K562 (cell line): ENCODE measurements at regions not wholly inside any gene's neighbourhood (a gene's known extent, or its start where the extent isn't known, plus 50 kb on each side); places are given as distances from the start of the nearest gene placed in this dataset.

Experiments used
- ATAC-seq: fragments of 200-7000 bp; cut with Tn5 transposase; 3 replicates; pipeline ENCODE4 v1.9.1; 2020; ENCODE audit warnings: moderate library complexity
- BruUV-seq: library from RNA; stranded (reverse); fragments of 400-500 nt; replicated peaks from 2 replicates; lab custom pipeline; 2021; lab: Mats Ljungman, UMichigan
- CTCF ChIA-PET: fragments of 300-600 bp; formaldehyde crosslinking; extraction: SDS; loops from one replicate; lab custom pipeline; 2021; ENCODE audit warnings: low intra/inter-chr PET ratio; lab: Yijun Ruan, JAX
- POLR2A ChIA-PET: fragments of 300-600, 350-650 bp; sonication (Branson Sonifier 250); formaldehyde crosslinking; extraction: SDS; loops from one replicate; lab custom pipeline; 2021; ENCODE audit warnings: antibody characterized with exemption, inconsistent platforms; lab: Yijun Ruan, JAX
- DNase-seq, 4 experiments: peaks; one replicate each; pipeline versions ENCODE4 v3.0.0 to v3.0.0-alpha.2; 2011 to 2018; ENCODE audit warnings: low spot score in 3 of 4, mixed read lengths in 3 of 4; ENCODE audit errors: extremely low read depth in 1 of 4
- FAIRE-seq: peaks from 2 replicates; lab custom pipeline; 2011; peaks lifted over from hg19 to GRCh38; lab: Jason Lieb, UNC
- H2AFZ ChIP-seq: 2 replicates; pipeline ENCODE4 v1.6.0; 2011; ENCODE audit warnings: low read depth, low read length, control low read depth, inconsistent platforms
- H3K27ac ChIP-seq: fragments of 200-600 bp; 3 replicates; pipeline ENCODE4 v1.8.0; 2011; ENCODE audit warnings: low read depth, mild to moderate bottlenecking, control low read depth, inconsistent platforms, low read length, moderate library complexity, mixed read lengths; ENCODE audit errors: extremely low read depth
- H3K27me3 ChIP-seq, 2 experiments: fragments of 300-600 bp in 1 of 2; 2 replicates in 1 of 2; 3 replicates in 1 of 2; pipeline versions ENCODE4 v1.6.0 to v1.8.0; 2011; ENCODE audit warnings: inconsistent platforms in 2 of 2, low read length in 2 of 2, mild to moderate bottlenecking in 1 of 2, mixed read lengths in 1 of 2, moderate library complexity in 1 of 2; ENCODE audit not compliant: control insufficient read depth in 2 of 2, insufficient read depth in 2 of 2
- H3K36me3 ChIP-seq: fragments of 300-600 bp; 3 replicates; pipeline ENCODE4 v1.8.0; 2011; ENCODE audit warnings: mild to moderate bottlenecking, low read length, inconsistent platforms; ENCODE audit not compliant: control insufficient read depth, insufficient read depth
- H3K4me1 ChIP-seq, 2 experiments: fragments of 200-600 bp in 1 of 2; replicated peaks in 1 of 2; 2 replicates in 1 of 2; 3 replicates in 1 of 2; pipeline versions ENCODE4 v1.5.1 to v1.8.0; 2011; ENCODE audit warnings: inconsistent platforms in 2 of 2, low read length in 2 of 2, mild to moderate bottlenecking in 1 of 2, mixed read lengths in 1 of 2, moderate library complexity in 1 of 2; ENCODE audit not compliant: control insufficient read depth in 2 of 2, insufficient read depth in 2 of 2
- H3K4me2 ChIP-seq: 2 replicates; pipeline ENCODE4 v1.6.1; 2011; ENCODE audit warnings: low read length, control low read depth, inconsistent platforms, mixed read lengths; ENCODE audit not compliant: insufficient read depth
- H3K4me3 ChIP-seq: fragments of 200-600 bp; sonication (generic), shearing (Covaris generic); 2 replicates; pipeline ENCODE4 v1.5.1; 2016; ENCODE audit warnings: control low read depth, inconsistent platforms
- H3K79me2 ChIP-seq: fragments of 200-600 bp; 3 replicates; pipeline ENCODE4 v1.8.0; 2011; ENCODE audit warnings: low read length, inconsistent platforms; ENCODE audit not compliant: control insufficient read depth, insufficient read depth
- H3K9ac ChIP-seq, 2 experiments: 2 replicates each; pipeline versions ENCODE4 v1.6.0 to v1.6.1; 2011; ENCODE audit warnings: low read depth in 2 of 2, low read length in 2 of 2, control low read depth in 1 of 2, inconsistent platforms in 1 of 2, mild to moderate bottlenecking in 1 of 2, mixed read lengths in 1 of 2; ENCODE audit not compliant: insufficient read depth in 1 of 2
- H3K9me1 ChIP-seq: one replicate; pipeline ENCODE4 v1.6.0; 2011; ENCODE audit warnings: inconsistent platforms, mild to moderate bottlenecking, low read length, moderate library complexity; ENCODE audit not compliant: control insufficient read depth, insufficient read depth
- H3K9me3 ChIP-seq: replicated peaks from 2 replicates; pipeline ENCODE4 v1.5.1; 2011; ENCODE audit warnings: low read depth, low read length, inconsistent platforms; ENCODE audit not compliant: control insufficient read depth, insufficient read depth
- H4K20me1 ChIP-seq: replicated peaks from 2 replicates; pipeline ENCODE4 v1.6.1; 2011; ENCODE audit warnings: low read length, inconsistent platforms, mixed read lengths; ENCODE audit not compliant: control insufficient read depth, insufficient read depth
- BACH1 ChIP-seq: fragments of 200-800 bp; sonication (Bioruptor generic); IDR thresholded peaks from 2 replicates; pipeline ENCODE4 v1.6.1; 2016; ENCODE audit warnings: missing genetic modification characterization, missing compliant biosample characterization
- E2F1 ChIP-seq: sonication (generic); formaldehyde crosslinking; IDR thresholded peaks from 2 replicates; pipeline ENCODE4 v1.8.1; 2023; ENCODE audit warnings: mild to moderate bottlenecking, missing genetic modification reagents, moderate library complexity
- FOXP1 ChIP-seq: sonication (generic); formaldehyde crosslinking; IDR thresholded peaks from 2 replicates; pipeline ENCODE4 v1.8.0; 2022; ENCODE audit warnings: mild to moderate bottlenecking, missing genetic modification reagents
- MCM2 ChIP-seq: fragments of 450-650 bp; IDR thresholded peaks from 2 replicates; pipeline ENCODE4 v1.6.1; 2017; ENCODE audit warnings: low read depth, mild to moderate bottlenecking
- MCM3 ChIP-seq: fragments of 450-650 bp; IDR thresholded peaks from 2 replicates; pipeline ENCODE4 v1.6.1; 2016
- NONO ChIP-seq, 2 experiments: fragments of 200-400 bp in 1 of 2; fragments of 450-650 bp in 1 of 2; formaldehyde crosslinking in 1 of 2; IDR thresholded peaks; 2 replicates each; pipeline ENCODE4 v1.6.1; 2017; ENCODE audit warnings: low read depth in 2 of 2, mild to moderate bottlenecking in 2 of 2, moderate library complexity in 2 of 2, low read length in 1 of 2
- PHF8 ChIP-seq: fragments of 200-600 bp; sonication (generic); IDR thresholded peaks from 2 replicates; pipeline ENCODE4 v1.6.1; 2012; ENCODE audit warnings: mixed run types, mild to moderate bottlenecking, inconsistent platforms, low read length, moderate library complexity, borderline replicate concordance
- RCOR1 ChIP-seq, 2 experiments: IDR thresholded peaks; 2 replicates each; pipeline ENCODE4 v1.6.1; 2012; ENCODE audit warnings: low read depth in 2 of 2, low read length in 2 of 2, borderline replicate concordance in 1 of 2, improper control_type of control experiment in 1 of 2
- SMARCE1 ChIP-seq: fragments of 450-650 bp; IDR thresholded peaks from 2 replicates; pipeline ENCODE4 v1.7.1; 2016; ENCODE audit warnings: mild to moderate bottlenecking
- ZHX1 ChIP-seq: fragments of 150-350 bp; conservative IDR thresholded peaks from 2 replicates; pipeline ENCODE4 v1.6.1; 2014; ENCODE audit warnings: low read length
- WGBS: fragments of 100-300 bp; shearing (Covaris generic); methylation state at CpG from one replicate; pipeline ENCODE4 v1.1.6; 2016; ENCODE audit warnings: low coverage, mixed read lengths; ENCODE audit not compliant: insufficient coverage; ENCODE audit errors: missing lambda C conversion rate; 5-methylcytosine and 5-hydroxymethylcytosine counted together
- in situ Hi-C: fragments of 300-500 bp; cut with MboI; formaldehyde crosslinking; loops from 4 replicates; pipeline ENCODE4 v1.15.0; 2018; ENCODE audit warnings: inconsistent platforms, mixed read lengths
- intact Hi-C: fragments of 100-400 bp; cut with micrococcal nuclease; formaldehyde crosslinking; loops from 2 replicates; pipeline ENCODE4 v1.14.2; 2022

DNA sequence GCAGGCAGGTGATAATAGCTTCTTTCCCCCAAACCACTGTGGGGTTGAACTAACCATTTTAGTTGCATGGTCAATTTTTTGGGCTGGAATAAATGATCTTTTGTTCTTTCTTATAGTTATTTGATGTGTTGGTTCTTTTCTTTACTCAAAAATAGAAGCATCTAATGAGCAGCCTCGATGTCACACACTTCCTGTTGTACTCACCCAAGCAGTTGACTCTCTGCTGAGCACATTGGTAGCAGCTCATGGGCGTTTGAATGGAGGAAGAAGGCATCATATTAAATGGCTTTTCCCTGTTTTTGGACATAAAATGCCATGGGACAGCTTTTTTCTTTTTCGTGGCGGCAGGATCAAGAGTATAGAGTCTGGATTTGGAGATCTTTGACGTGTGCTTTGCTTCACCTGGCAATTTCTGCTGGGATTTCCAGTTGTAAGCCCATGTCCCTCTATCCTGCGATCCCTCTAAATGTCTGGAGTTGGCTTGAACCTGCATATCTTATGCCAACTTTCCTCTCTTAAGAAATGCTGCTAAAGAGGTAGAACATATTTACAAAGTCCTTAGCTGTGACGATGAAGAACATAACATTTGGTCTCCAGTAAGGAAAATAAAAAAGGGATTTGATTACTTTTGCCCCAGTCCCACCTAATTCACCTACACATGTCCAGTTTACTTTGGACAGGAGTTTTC lies 268.3 kb downstream of the PRL start:
- Histone ChIP-seq H3K27ac (no peak overlapping the region; the same call in 2 of the 3 replicates), H3K9me3 (no peaks in the 10 kb centered on the region), H4K20me1 (no peaks in the 10 kb centered on the region), H3K36me3 (no peaks in the 10 kb centered on the region), H3K4me2 (no peak overlapping the region), H3K4me3 (no peak overlapping the region), H3K4me1 (peaks cover 17 to 45% of the 10 kb centered on the region in 2 experiments), H3K9me1 (no peaks in the 10 kb centered on the region), H2AFZ (peak overlapping the region; percentile 85), H3K79me2 (no peaks in the 10 kb centered on the region), H3K9ac (no peak overlapping the region), H3K27me3 (no peaks in the 10 kb centered on the region)
- WGBS, result 69% methylated on average over 7 of the region's 7 CpGs
- ChIA-PET POLR2A (interaction anchor here (0.9 to 1.2 kb wide), 2 partner anchors 15 to 37 kb away, joined by 3 read pairs; no protein-coding TSS in a partner anchor), CTCF (no interaction called here)
- no peak for TF ChIP-seq NONO (IDR thresholded peaks at IDR 0.05; ENCODE audit: low read depth in 2 of 2, low read length in 1 of 2)
- no peak for TF ChIP-seq MCM3
- TF ChIP-seq BACH1 (tag), result no peak
- TF ChIP-seq PHF8, result no peak
- no peak for TF ChIP-seq SMARCE1
- TF ChIP-seq RCOR1 (IDR thresholded peaks at IDR 0.05; ENCODE audit: borderline replicate concordance in 1 of 2, low read depth in 2 of 2, low read length in 2 of 2), result no peak
- no peak for TF ChIP-seq ZHX1
- TF ChIP-seq E2F1 (CRISPR knock-in tag), result no peak
- TF ChIP-seq MCM2, result no peak
- no peak for TF ChIP-seq FOXP1 (CRISPR knock-in tag)
- no peak for ATAC-seq
- no TSS peak for BruUV-seq
- in situ Hi-C loops (no loop called here), intact Hi-C loops (loop anchor here (5.0 kb wide), 1 partner anchor 41 kb away; no protein-coding TSS in a partner anchor)
- no peak for FAIRE-seq
- DNase-seq, result no peak
